Astrocyte of the cerebellum (primary cell): ENCODE measurements at regions not wholly inside any gene's neighbourhood (a gene's known extent, or its start where the extent isn't known, plus 50 kb on each side); places are given as distances from the start of the nearest gene placed in this dataset.
"Not testable (repeated sequence)": the region's sequence is repeated elsewhere in the genome, so short reads cannot be mapped to it uniquely, and the experiment has no call there.

Experiments used
- DNase-seq: peaks from one replicate; pipeline ENCODE4 v3.0.0-alpha.2; 2011; ENCODE audit warnings: low read depth
- H3K4me3 ChIP-seq: 2 replicates; pipeline ENCODE4 v1.5.1; 2011; ENCODE audit warnings: mild to moderate bottlenecking, low read depth, low read length, moderate library complexity
- CTCF ChIP-seq: IDR thresholded peaks from 2 replicates; pipeline ENCODE4 v1.5.1; 2012; ENCODE audit warnings: low read length, low read depth, moderate library complexity, mild to moderate bottlenecking; ENCODE audit errors: missing control alignments
- in situ Hi-C: cut with HindIII; loops from 2 replicates; pipeline ENCODE4 v1.10.0; 2017; ENCODE audit warnings: low sequenced_read_pairs

- in situ Hi-C loops: no loop called here
- no peak overlapping the region for H3K4me3 ChIP-seq
- TF ChIP-seq CTCF: no peak
- DNase-seq: no peak
Observed at GRCh38 chr18:10166164-10166807, 252.5 kb downstream of the VAPA start.

GRCh38 chr18:10167759-10168158 lies 253.9 kb downstream of the VAPA start:
- DNase-seq: no peak
- TF ChIP-seq CTCF: no peak
- no peak overlapping the region for H3K4me3 ChIP-seq
- in situ Hi-C loops: no loop called here

- H3K4me3 ChIP-seq: no peak overlapping the region
- DNase-seq: no peak
- no peak for TF ChIP-seq CTCF
- in situ Hi-C loops: no loop called here
Observed at GRCh38 chr18:10168477-10168876, 254.7 kb downstream of the VAPA start.

- TF ChIP-seq CTCF: no peak
- peak; percentile 65 for DNase-seq
- in situ Hi-C loops: no loop called here
- no peak overlapping the region for H3K4me3 ChIP-seq
Observed at GRCh38 chr18:10169064-10169562, 255.3 kb downstream of the VAPA start.

- H3K4me3 ChIP-seq: no peak overlapping the region
- DNase-seq: no peak
- no peak for TF ChIP-seq CTCF
- in situ Hi-C loops: no loop called here
Observed at GRCh38 chr18:10169814-10170213, 256.0 kb downstream of the VAPA start.

GRCh38 chr18:10170375-10170774 lies 256.6 kb downstream of the VAPA start:
- DNase-seq: no peak
- TF ChIP-seq CTCF: no peak
- no peak overlapping the region for H3K4me3 ChIP-seq
- in situ Hi-C loops: no loop called here

GRCh38 chr18:10175333-10175732 lies 261.5 kb downstream of the VAPA start:
- in situ Hi-C loops, H3K4me3 ChIP-seq, DNase-seq: not testable (repeated sequence)

- in situ Hi-C loops, DNase-seq, H3K4me3 ChIP-seq: not testable (repeated sequence)
Observed at GRCh38 chr18:10179326-10179725, 265.5 kb downstream of the VAPA start.
